ENCODE measurements at regions not wholly inside any gene's neighbourhood (a gene's known extent, or its start where the extent isn't known, plus 50 kb on each side); places are given as distances from the start of the nearest gene placed in this dataset.

DNA sequence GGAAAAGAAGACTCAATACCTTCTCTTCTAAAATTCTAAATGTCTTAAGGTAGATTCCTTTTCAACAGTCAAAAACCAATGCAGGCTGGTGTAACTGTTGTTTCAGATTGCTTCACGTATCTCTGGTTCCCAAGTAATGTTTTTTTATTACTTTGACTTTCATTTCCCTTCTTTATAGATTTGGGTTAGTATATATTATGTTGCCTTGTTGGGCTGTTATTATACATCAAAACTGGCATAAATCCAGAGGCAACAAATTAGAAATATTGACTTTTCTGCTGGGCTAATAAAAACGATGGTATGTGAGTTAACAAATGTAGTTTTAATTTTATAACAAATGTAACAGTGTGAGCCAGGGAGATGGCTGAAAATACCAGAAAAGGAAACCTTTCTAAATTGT, 444.7 kb upstream of the TENM3 start:
- Histone ChIP-seq H3K4me3 (ENCODE audit: low read depth, low read length) (no peak overlapping the region), H3K4ac (ENCODE audit: low read depth, low read length) (no peak overlapping the region), H4K8ac (ENCODE audit: low read depth, low read length) (no peak overlapping the region), H3K14ac (ENCODE audit: low read length) (no peak overlapping the region), H3K23ac (ENCODE audit: low read length) (no peak overlapping the region), H3K9ac (ENCODE audit: low read length) (no peak overlapping the region), H2BK12ac (ENCODE audit: low read length) (no peak overlapping the region), H2AFZ (ENCODE audit: insufficient read depth, low read length, poor library complexity) (no peak overlapping the region), H2AK5ac (ENCODE audit: low read length) (no peak overlapping the region), H3K4me1 (ENCODE audit: control insufficient read depth in 1 of 2, insufficient read depth in 2 of 2, low read length in 2 of 2) (no peaks in the 10 kb centered on the region), H4K91ac (ENCODE audit: low read depth, low read length) (no peak overlapping the region), H3K18ac (ENCODE audit: low read length) (no peak overlapping the region), H3K79me2 (ENCODE audit: control insufficient read depth, insufficient read depth, low read length, poor library complexity) (no peaks in the 10 kb centered on the region), H3K79me1 (ENCODE audit: low read length) (no peaks in the 10 kb centered on the region), H3K9me3 (ENCODE audit: insufficient read depth, low read depth, low read length) (no peaks in the 10 kb centered on the region), H3K4me2 (ENCODE audit: low read length) (no peak overlapping the region), H3K27me3 (ENCODE audit: insufficient read depth, low read length) (no peaks in the 10 kb centered on the region), H2BK5ac (ENCODE audit: low read depth, low read length, poor library complexity) (no peak overlapping the region), H3K27ac (ENCODE audit: low read depth, low read length) (no peak overlapping the region), H4K12ac (ENCODE audit: low read depth, low read length) (no peak overlapping the region), H3K36me3 (ENCODE audit: control insufficient read depth in 1 of 2, insufficient read depth in 2 of 2, low read length in 2 of 2) (no peaks in the 10 kb centered on the region), H2BK120ac (ENCODE audit: insufficient read depth, low read length, poor library complexity) (no peak overlapping the region)
- DNase-seq: no peak
- WGBS (ENCODE audit: extremely low coverage, insufficient coverage, insufficient read length): no CpG with 5 or more reads among the region's 2 CpGs

GRCh38 chr4:181799561-181800069, 443.6 kb upstream of the TENM3 start:
- Histone ChIP-seq H4K8ac (ENCODE audit: low read depth, low read length) (no peak overlapping the region), H3K9me3 (ENCODE audit: insufficient read depth, low read depth, low read length) (no peaks in the 10 kb centered on the region), H4K12ac (ENCODE audit: low read depth, low read length) (no peak overlapping the region), H3K18ac (ENCODE audit: low read length) (no peak overlapping the region), H3K14ac (ENCODE audit: low read length) (no peak overlapping the region), H3K4me1 (ENCODE audit: control insufficient read depth in 1 of 2, insufficient read depth in 2 of 2, low read length in 2 of 2) (no peaks in the 10 kb centered on the region), H2BK5ac (ENCODE audit: low read depth, low read length, poor library complexity) (no peak overlapping the region), H3K27me3 (ENCODE audit: insufficient read depth, low read length) (no peaks in the 10 kb centered on the region), H4K91ac (ENCODE audit: low read depth, low read length) (no peak overlapping the region), H3K4me3 (ENCODE audit: low read depth, low read length) (no peak overlapping the region), H2AFZ (ENCODE audit: insufficient read depth, low read length, poor library complexity) (no peak overlapping the region), H2BK12ac (ENCODE audit: low read length) (no peak overlapping the region), H3K27ac (ENCODE audit: low read depth, low read length) (no peak overlapping the region), H3K79me1 (ENCODE audit: low read length) (no peaks in the 10 kb centered on the region), H2BK120ac (ENCODE audit: insufficient read depth, low read length, poor library complexity) (no peak overlapping the region), H3K79me2 (ENCODE audit: control insufficient read depth, insufficient read depth, low read length, poor library complexity) (no peaks in the 10 kb centered on the region), H3K4me2 (ENCODE audit: low read length) (no peak overlapping the region), H3K9ac (ENCODE audit: low read length) (no peak overlapping the region), H3K4ac (ENCODE audit: low read depth, low read length) (no peak overlapping the region), H3K23ac (ENCODE audit: low read length) (no peak overlapping the region), H3K36me3 (ENCODE audit: control insufficient read depth in 1 of 2, insufficient read depth in 2 of 2, low read length in 2 of 2) (no peaks in the 10 kb centered on the region), H2AK5ac (ENCODE audit: low read length) (no peak overlapping the region)
- no CpG with 5 or more reads among the region's 10 CpGs for WGBS (ENCODE audit: extremely low coverage, insufficient coverage, insufficient read length)
- DNase-seq: no peak

GRCh38 chr4:181802207-181802606, 441.0 kb upstream of the TENM3 start:
- no peak overlapping the region for H2BK5ac ChIP-seq (ENCODE audit: low read depth, low read length, poor library complexity)
- H3K4ac ChIP-seq (ENCODE audit: low read depth, low read length): no peak overlapping the region
- no peak overlapping the region for H2BK120ac ChIP-seq (ENCODE audit: insufficient read depth, low read length, poor library complexity)
- H3K4me2 ChIP-seq (ENCODE audit: low read length): no peak overlapping the region
- H2AFZ ChIP-seq (ENCODE audit: insufficient read depth, low read length, poor library complexity): no peak overlapping the region
- H3K27me3 ChIP-seq (ENCODE audit: insufficient read depth, low read length): no peaks in the 10 kb centered on the region
- no peak overlapping the region for H4K12ac ChIP-seq (ENCODE audit: low read depth, low read length)
- no peak overlapping the region for H2AK5ac ChIP-seq (ENCODE audit: low read length)
- no peak overlapping the region for H3K4me3 ChIP-seq (ENCODE audit: low read depth, low read length)
- H3K14ac ChIP-seq (ENCODE audit: low read length): no peak overlapping the region
- no peaks in the 10 kb centered on the region for H3K9me3 ChIP-seq (ENCODE audit: insufficient read depth, low read depth, low read length)
- no peak overlapping the region for H3K18ac ChIP-seq (ENCODE audit: low read length)
- WGBS (ENCODE audit: extremely low coverage, insufficient coverage, insufficient read length): no CpG with 5 or more reads among the region's 2 CpGs
- no peaks in the 10 kb centered on the region for H3K4me1 ChIP-seq (ENCODE audit: control insufficient read depth in 1 of 2, insufficient read depth in 2 of 2, low read length in 2 of 2)
- no peaks in the 10 kb centered on the region for H3K79me2 ChIP-seq (ENCODE audit: control insufficient read depth, insufficient read depth, low read length, poor library complexity)
- H4K91ac ChIP-seq (ENCODE audit: low read depth, low read length): no peak overlapping the region
- H4K8ac ChIP-seq (ENCODE audit: low read depth, low read length): no peak overlapping the region
- no peak overlapping the region for H3K27ac ChIP-seq (ENCODE audit: low read depth, low read length)
- no peaks in the 10 kb centered on the region for H3K36me3 ChIP-seq (ENCODE audit: control insufficient read depth in 1 of 2, insufficient read depth in 2 of 2, low read length in 2 of 2)
- DNase-seq: no peak
- no peak overlapping the region for H2BK12ac ChIP-seq (ENCODE audit: low read length)
- no peak overlapping the region for H3K9ac ChIP-seq (ENCODE audit: low read length)
- no peak overlapping the region for H3K23ac ChIP-seq (ENCODE audit: low read length)
- H3K79me1 ChIP-seq (ENCODE audit: low read length): no peaks in the 10 kb centered on the region

- Histone ChIP-seq H3K79me2 (ENCODE audit: control insufficient read depth, insufficient read depth, low read length, poor library complexity) (no peaks in the 10 kb centered on the region), H2AK5ac (ENCODE audit: low read length) (no peak overlapping the region), H3K9ac (ENCODE audit: low read length) (no peak overlapping the region), H4K12ac (ENCODE audit: low read depth, low read length) (no peak overlapping the region), H4K91ac (ENCODE audit: low read depth, low read length) (no peak overlapping the region), H3K27ac (ENCODE audit: low read depth, low read length) (no peak overlapping the region), H3K36me3 (ENCODE audit: control insufficient read depth in 1 of 2, insufficient read depth in 2 of 2, low read length in 2 of 2) (no peaks in the 10 kb centered on the region), H2BK5ac (ENCODE audit: low read depth, low read length, poor library complexity) (no peak overlapping the region), H3K23ac (ENCODE audit: low read length) (no peak overlapping the region), H3K14ac (ENCODE audit: low read length) (no peak overlapping the region), H3K79me1 (ENCODE audit: low read length) (no peaks in the 10 kb centered on the region), H3K4me1 (ENCODE audit: control insufficient read depth in 1 of 2, insufficient read depth in 2 of 2, low read length in 2 of 2) (no peaks in the 10 kb centered on the region), H3K9me3 (ENCODE audit: insufficient read depth, low read depth, low read length) (no peaks in the 10 kb centered on the region), H2AFZ (ENCODE audit: insufficient read depth, low read length, poor library complexity) (no peak overlapping the region), H3K27me3 (ENCODE audit: insufficient read depth, low read length) (no peaks in the 10 kb centered on the region), H2BK120ac (ENCODE audit: insufficient read depth, low read length, poor library complexity) (no peak overlapping the region), H3K4me2 (ENCODE audit: low read length) (no peak overlapping the region), H3K4me3 (ENCODE audit: low read depth, low read length) (no peak overlapping the region), H3K18ac (ENCODE audit: low read length) (no peak overlapping the region), H3K4ac (ENCODE audit: low read depth, low read length) (no peak overlapping the region), H2BK12ac (ENCODE audit: low read length) (no peak overlapping the region), H4K8ac (ENCODE audit: low read depth, low read length) (no peak overlapping the region)
- no peak for DNase-seq
These were observed 435.4 kb upstream of the TENM3 start for GRCh38 chr4:181807771-181808170.
